Kidney tubule cell (primary cell): ENCODE measurements at regions not wholly inside any gene's neighbourhood (a gene's known extent, or its start where the extent isn't known, plus 50 kb on each side); places are given as distances from the start of the nearest gene placed in this dataset.
"Not testable (repeated sequence)": the region's sequence is repeated elsewhere in the genome, so short reads cannot be mapped to it uniquely, and the experiment has no call there.

Experiments
- DNase-seq: peaks from one replicate; pipeline ENCODE4 v3.0.0-alpha.2; 2018; ENCODE audit warnings: low spot score

GRCh38 chr6:76840865-76841264 is 622.4 kb downstream of the HTR1B start:
- DNase-seq, result no peak

- DNase-seq, result no peak
These were observed 623.1 kb downstream of the HTR1B start for GRCh38 chr6:76840041-76840745.

DNA sequence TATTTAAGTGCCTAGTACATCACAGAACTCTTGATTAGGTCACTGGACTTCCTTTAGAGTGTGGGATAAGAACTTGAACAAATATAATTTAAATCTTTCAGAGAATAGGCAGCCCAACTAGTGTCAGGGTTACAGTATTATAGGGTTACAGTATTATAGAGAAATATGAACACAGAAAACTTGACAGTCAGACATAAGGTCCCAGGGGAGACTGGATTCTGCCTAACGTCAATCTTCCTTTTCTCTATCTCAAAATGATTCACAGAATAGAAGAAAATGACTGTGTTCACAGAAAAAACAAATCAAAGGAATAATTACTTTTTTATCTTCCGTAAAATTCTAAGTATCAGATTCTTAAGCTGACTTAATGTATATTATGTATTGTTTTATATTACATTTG is 623.8 kb downstream of the HTR1B start:
- DNase-seq, result no peak

- no peak for DNase-seq
These were observed 625.7 kb downstream of the HTR1B start for GRCh38 chr6:76837564-76837963.

- no peak for DNase-seq
These were observed 627.6 kb downstream of the HTR1B start for GRCh38 chr6:76835695-76836094.

DNA sequence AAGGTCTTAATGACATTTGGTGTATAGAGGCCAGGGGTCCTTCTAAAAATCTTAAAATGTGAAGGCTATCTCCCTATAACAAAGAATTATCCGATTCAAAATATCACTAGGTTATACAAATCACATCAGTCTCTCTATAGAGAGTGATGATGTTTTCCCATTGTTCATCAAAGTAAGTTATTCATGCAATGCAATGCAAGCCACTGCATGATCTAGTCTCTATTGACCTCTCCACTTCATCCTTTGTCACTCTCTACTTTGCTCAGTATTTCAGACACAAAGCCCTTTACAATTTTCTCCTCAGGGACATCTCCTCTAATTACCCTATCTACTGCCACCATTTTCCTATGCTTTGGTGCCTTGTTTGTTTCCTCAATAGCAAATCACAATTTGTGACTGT is 628.0 kb downstream of the HTR1B start:
- no peak for DNase-seq

DNA sequence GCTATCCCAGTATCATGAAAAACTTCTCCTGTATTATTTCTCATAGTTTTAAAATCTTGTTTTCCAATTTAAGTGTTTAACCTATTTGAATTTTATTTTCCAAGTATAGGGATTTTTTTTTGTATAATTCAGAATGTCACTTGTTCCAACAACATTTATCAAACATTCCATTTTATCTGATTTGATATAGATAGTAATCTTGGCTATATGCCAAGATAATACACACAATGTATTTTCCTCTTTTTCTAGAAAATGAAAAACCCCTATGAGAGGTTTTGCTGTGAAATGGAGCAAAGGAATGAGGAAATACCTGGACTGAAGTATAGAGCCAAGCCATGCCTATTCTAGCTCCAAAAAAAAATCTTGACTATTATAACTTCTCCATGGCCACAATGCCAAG is 628.9 kb downstream of the HTR1B start:
- DNase-seq, result no peak

DNA sequence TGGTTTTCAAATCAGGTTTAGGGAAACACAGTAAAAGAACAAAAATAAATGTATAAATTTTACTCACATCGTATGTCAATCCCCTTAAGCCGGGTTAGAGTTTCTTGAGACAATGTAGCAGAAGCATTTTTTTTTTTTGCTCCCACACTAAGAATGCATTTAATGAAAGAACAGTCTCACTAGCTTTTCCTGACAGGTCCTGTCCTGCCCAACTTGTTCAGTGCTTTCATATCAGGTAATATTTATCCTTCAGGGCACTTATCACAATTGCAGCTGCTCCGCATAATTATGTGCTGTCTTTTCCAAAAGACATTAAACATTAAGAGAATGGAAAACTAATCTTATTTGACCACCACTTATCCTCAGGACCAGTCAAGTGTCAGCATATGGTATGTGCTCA is 632.0 kb downstream of the HTR1B start:
- DNase-seq, result no peak

- not testable (repeated sequence) for DNase-seq
These were observed 639.7 kb downstream of the HTR1B start for GRCh38 chr6:76823578-76823977.

GRCh38 chr6:76818451-76818850 is 644.8 kb downstream of the HTR1B start:
- no peak for DNase-seq

GRCh38 chr6:76817429-76817828 is 645.9 kb downstream of the HTR1B start:
- no peak for DNase-seq

- no peak for DNase-seq
These were observed 648.5 kb downstream of the HTR1B start for GRCh38 chr6:76814496-76815458.

GRCh38 chr6:76810286-76810685 is 653.0 kb downstream of the HTR1B start:
- no peak for DNase-seq

- no peak for DNase-seq
These were observed 660.2 kb downstream of the HTR1B start for GRCh38 chr6:76803038-76803580.

- no peak for DNase-seq
These were observed 670.9 kb downstream of the HTR1B start for GRCh38 chr6:76792394-76792793.

GRCh38 chr6:76790881-76791280 is 672.4 kb downstream of the HTR1B start:
- no peak for DNase-seq

- no peak for DNase-seq
These were observed 673.1 kb downstream of the HTR1B start for GRCh38 chr6:76790045-76790796.

GRCh38 chr6:76789580-76789979 is 673.7 kb downstream of the HTR1B start:
- no peak for DNase-seq

DNA sequence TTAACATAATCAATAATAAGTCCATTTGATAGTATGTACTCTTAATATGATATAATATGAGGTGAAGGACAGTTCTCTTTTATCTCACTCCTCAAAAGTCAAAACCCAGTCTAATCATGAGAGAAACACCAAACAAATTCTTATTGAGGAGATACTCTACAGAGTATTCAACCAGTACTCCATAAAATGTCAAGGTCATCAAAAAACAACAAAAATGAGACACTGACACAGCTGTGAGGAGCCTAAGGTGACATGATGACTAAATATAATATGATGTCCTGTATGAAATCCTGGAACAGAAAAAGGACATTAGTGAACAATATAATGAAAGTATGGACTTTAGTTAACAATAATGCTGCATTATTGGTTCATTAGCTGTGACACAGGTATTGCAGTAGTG is 675.1 kb downstream of the HTR1B start:
- no peak for DNase-seq

GRCh38 chr6:76779068-76779467 is 684.2 kb downstream of the HTR1B start:
- DNase-seq, result no peak

- DNase-seq, result no peak
These were observed 686.4 kb downstream of the HTR1B start for GRCh38 chr6:76776876-76777275.

DNA sequence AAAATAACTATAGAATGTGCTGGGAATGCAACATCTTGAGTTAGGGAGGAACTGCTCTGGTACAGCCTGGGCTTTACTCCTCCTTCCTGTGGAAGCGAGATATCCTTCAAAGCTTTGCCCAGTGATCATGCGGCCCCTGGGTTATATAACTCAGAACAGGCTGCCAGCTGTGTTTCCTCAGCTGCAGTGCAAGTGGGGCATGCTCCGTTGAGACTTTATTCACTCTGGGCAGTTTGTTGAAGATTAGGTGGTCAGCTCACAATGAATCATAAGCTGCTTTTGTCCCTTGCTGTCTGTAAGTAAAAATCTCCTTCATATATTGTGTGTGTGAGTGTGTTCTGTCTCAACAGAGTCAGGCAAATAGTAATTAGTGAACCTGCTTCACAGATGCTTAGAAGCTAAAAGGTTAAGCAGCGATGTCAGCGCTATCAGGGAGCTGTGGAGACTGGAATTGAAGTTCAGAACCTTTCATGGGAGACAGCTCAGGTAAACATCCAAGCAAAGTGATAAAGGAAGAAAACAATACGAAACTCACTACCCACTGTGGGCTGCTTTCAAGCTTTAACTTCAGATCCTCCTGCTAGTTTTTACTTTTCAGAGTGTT is 688.4 kb downstream of the HTR1B start:
- no peak for DNase-seq
